GM13976 (cell line): ENCODE measurements at regions not wholly inside any gene's neighbourhood (a gene's known extent, or its start where the extent isn't known, plus 50 kb on each side); places are given as distances from the start of the nearest gene placed in this dataset.

Experiments
- DNase-seq: peaks from one replicate; pipeline ENCODE4 v3.0.0; 2012; ENCODE audit warnings: low spot score
- CTCF ChIP-seq: IDR thresholded peaks from 2 replicates; pipeline ENCODE4 v1.5.1; 2012; ENCODE audit warnings: borderline replicate concordance, mild to moderate bottlenecking; ENCODE audit not compliant: insufficient read depth; ENCODE audit errors: extremely low read depth, missing control alignments, control extremely low read depth
- in situ Hi-C: fragments of 300-500 bp; cut with MboI; formaldehyde crosslinking; loops from one replicate; pipeline ENCODE4 v1.12.0; 2022; ENCODE audit warnings: low sequenced_read_pairs, mixed read lengths, inconsistent platforms; ENCODE audit not compliant: unreplicated experiment

DNA sequence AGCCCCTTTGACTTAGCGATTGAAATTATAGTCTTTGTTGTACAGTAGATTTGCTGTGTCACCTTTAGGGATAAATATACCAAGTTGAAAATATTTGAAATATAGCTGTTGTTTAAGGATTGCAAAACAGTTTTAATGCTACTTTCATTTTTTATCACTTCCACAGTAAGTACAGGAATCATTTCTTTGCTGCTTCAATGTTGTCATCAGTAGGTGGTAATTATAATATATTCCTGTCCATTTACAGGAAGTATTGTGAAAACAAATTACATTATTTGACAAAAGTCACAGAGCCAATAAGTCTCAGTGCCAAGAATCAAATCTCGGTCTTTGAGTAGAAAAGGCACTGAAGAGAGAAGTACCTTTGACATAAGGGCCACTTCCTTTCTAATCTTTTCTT is 342.6 kb upstream of the RGS6 start:
- TF ChIP-seq CTCF, result no peak
- in situ Hi-C loops, result no loop called here
- no peak for DNase-seq

DNA sequence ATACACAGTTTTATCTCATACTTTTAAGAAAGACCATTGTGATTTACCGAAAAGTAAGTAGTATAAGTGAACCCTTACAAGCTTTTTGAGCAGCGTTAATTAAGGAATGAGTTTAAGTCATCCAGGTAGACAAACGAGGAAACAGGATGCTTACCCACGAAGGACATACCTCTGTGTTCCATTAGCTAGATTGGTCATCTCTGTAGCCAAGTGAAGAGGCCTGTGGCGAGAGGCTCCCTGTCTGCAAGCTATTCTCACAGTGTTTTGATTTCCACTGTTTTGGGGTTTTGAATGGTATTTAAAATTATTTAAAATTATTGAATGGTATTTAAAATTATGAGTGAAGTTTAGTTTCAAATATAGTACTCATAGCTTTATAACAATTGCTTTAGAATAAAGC is 342.1 kb upstream of the RGS6 start:
- in situ Hi-C loops, result no loop called here
- no peak for DNase-seq
- TF ChIP-seq CTCF, result no peak

- in situ Hi-C loops, result no loop called here
These were observed 341.0 kb upstream of the RGS6 start for GRCh38 chr14:71591231-71591630.

GRCh38 chr14:71591929-71592328 is 340.3 kb upstream of the RGS6 start:
- no peak for DNase-seq
- in situ Hi-C loops, result no loop called here
- no peak for TF ChIP-seq CTCF

More at GRCh38 chr14:71591231-71591630, 341.0 kb upstream of the RGS6 start:
- no peak for TF ChIP-seq CTCF
- DNase-seq, result no peak

DNA sequence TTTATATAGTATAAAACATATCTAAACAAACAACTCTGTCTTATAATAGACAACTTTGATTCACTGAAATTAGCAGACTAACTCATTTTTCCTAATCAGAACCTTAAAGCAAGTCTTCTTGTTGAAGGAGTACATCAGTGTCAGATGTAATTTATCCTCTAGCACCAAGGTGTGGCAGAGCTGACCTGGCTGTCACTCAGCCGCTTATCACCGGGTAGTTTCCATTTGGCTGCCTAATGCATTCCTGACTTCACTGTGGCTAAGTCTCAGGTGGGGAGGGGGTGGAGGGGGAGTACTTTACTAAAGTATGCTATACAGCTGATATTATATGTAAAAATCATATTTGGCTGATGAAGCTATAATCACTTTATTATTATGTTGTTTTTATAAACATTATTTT is 339.9 kb upstream of the RGS6 start:
- no peak for TF ChIP-seq CTCF
- in situ Hi-C loops, result no loop called here
- DNase-seq, result no peak

GRCh38 chr14:71593966-71594365 is 338.3 kb upstream of the RGS6 start:
- in situ Hi-C loops, result no loop called here
- no peak for TF ChIP-seq CTCF

GRCh38 chr14:71594821-71595220 is 337.4 kb upstream of the RGS6 start:
- TF ChIP-seq CTCF, result no peak
- DNase-seq, result no peak
- in situ Hi-C loops, result no loop called here

More at GRCh38 chr14:71593966-71594365, 338.3 kb upstream of the RGS6 start:
- no peak for DNase-seq
